HEK293 (cell line): ENCODE measurements at regions not wholly inside any gene's neighbourhood (a gene's known extent, or its start where the extent isn't known, plus 50 kb on each side); places are given as distances from the start of the nearest gene placed in this dataset.

Experiments used
- GLI4 ChIP-seq: fragments of 450-650 bp; formaldehyde crosslinking; IDR thresholded peaks from 2 replicates; pipeline ENCODE4 v1.5.1; 2016; ENCODE audit warnings: missing biosample characterization, missing genetic modification characterization
- HIC1 ChIP-seq: fragments of 450-650 bp; formaldehyde crosslinking; IDR thresholded peaks from 2 replicates; pipeline ENCODE4 v1.5.1; 2016; ENCODE audit warnings: missing biosample characterization, missing genetic modification characterization
- SCRT2 ChIP-seq: fragments of 450-650 bp; formaldehyde crosslinking; IDR thresholded peaks from 2 replicates; pipeline ENCODE4 v1.5.1; 2016; ENCODE audit warnings: missing biosample characterization, missing genetic modification characterization

- TF ChIP-seq SCRT2 (tag by site-specific recombination) (no peak), GLI4 (no peak), HIC1 (no peak)
These were observed 1211.0 kb upstream of the CDH6 start for GRCh38 chr5:29982457-29982856.
